ENCODE measurements at regions not wholly inside any gene's neighbourhood (a gene's known extent, or its start where the extent isn't known, plus 50 kb on each side); places are given as distances from the start of the nearest gene placed in this dataset.

- WGBS, 2 experiments (ENCODE audit: extremely low coverage in 2 of 2, insufficient read length in 1 of 2) = 40% methylated on average over 1 of the region's 2 CpGs; no CpG with 5 or more reads in 1 of the 2 experiments
- no peak overlapping the region for H3K14ac ChIP-seq (replicated peaks; ENCODE audit: low read depth, low read length)
- no peak overlapping the region for H4K8ac ChIP-seq (ENCODE audit: low read depth in 2 of 2, low read length in 2 of 2)
- H2AFZ ChIP-seq (replicated peaks; ENCODE audit: low read length, poor library complexity) = no peak overlapping the region
- H2AK9ac ChIP-seq (replicated peaks; ENCODE audit: low read depth, low read length, poor library complexity) = no peak overlapping the region
- H3K4me3 ChIP-seq (ENCODE audit: insufficient read depth, low read depth, low read length) = no peak overlapping the region
- intact Hi-C loops (cut with micrococcal nuclease) (no loop called here), dilution Hi-C loops (cut with HindIII; ENCODE audit: low sequenced_read_pairs, unreplicated experiment) (no loop called here), in situ Hi-C loops (cut with MboI; ENCODE audit: low sequenced_read_pairs) (no loop called here)
- H4K5ac ChIP-seq (ENCODE audit: low read depth, low read length) = no peak overlapping the region
- TF ChIP-seq RFX5 (IDR thresholded peaks at IDR 0.05; ENCODE audit: low read depth, low read length) (no peak), MAFK (IDR thresholded peaks at IDR 0.05; ENCODE audit: low read depth, low read length) (no peak), FOS (IDR thresholded peaks at IDR 0.05; ENCODE audit: low read depth, low read length) (no peak), USF2 (IDR thresholded peaks at IDR 0.05; ENCODE audit: low read depth, low read length) (no peak), RAD21 (IDR thresholded peaks at IDR 0.05; ENCODE audit: low read length) (no peak)
- H3K9me3 ChIP-seq (ENCODE audit: control insufficient read depth, insufficient read depth, low read length) = no peaks in the 10 kb centered on the region
- H2BK120ac ChIP-seq (ENCODE audit: low read depth, low read length) = no peak overlapping the region
- no peak overlapping the region for H3K18ac ChIP-seq (ENCODE audit: low read depth, low read length)
- no peak overlapping the region for H2BK5ac ChIP-seq (ENCODE audit: low read depth, low read length, poor library complexity, severe bottlenecking)
- CTCF ChIA-PET = no interaction called here
- H2AK5ac ChIP-seq (ENCODE audit: low read depth, low read length) = no peak overlapping the region
- H4K20me1 ChIP-seq (ENCODE audit: insufficient read depth, low read length) = no peaks in the 10 kb centered on the region
- no TSS peak for BruUV-seq (replicated peaks)
- H3K4ac ChIP-seq (ENCODE audit: low read depth, low read length) = no peak overlapping the region
- no peaks in the 10 kb centered on the region for H3K27me3 ChIP-seq (ENCODE audit: control insufficient read depth, insufficient read depth, low read length)
- H3K9ac ChIP-seq (ENCODE audit: low read depth, low read length) = no peak overlapping the region
- H2BK20ac ChIP-seq (ENCODE audit: low read depth, low read length) = no peak overlapping the region
- POLR2A ChIA-PET (ENCODE audit: unreplicated experiment) = no interaction called here
- ATAC-seq (ENCODE audit: low read depth) (no peak), DNase-seq (no peak)
- no peak overlapping the region for H3K27ac ChIP-seq (ENCODE audit: insufficient read depth, low read length)
- no peaks in the 10 kb centered on the region for H3K4me1 ChIP-seq (ENCODE audit: control insufficient read depth, insufficient read depth, low read length)
- no peak overlapping the region for H3K56ac ChIP-seq (ENCODE audit: extremely low read depth, insufficient read depth, low read length)
- no peak overlapping the region for H3K4me2 ChIP-seq (ENCODE audit: low read depth, low read length)
- no peak overlapping the region for H3K23ac ChIP-seq (ENCODE audit: low read depth, low read length)
- no peak overlapping the region for H4K91ac ChIP-seq (ENCODE audit: insufficient read depth, low read depth, low read length)
- H3K9me1 ChIP-seq (ENCODE audit: insufficient read depth, low read length) = no peaks in the 10 kb centered on the region
- H3K79me1 ChIP-seq (ENCODE audit: low read depth in 1 of 2, low read length in 2 of 2) = no peaks in the 10 kb centered on the region
- no peak overlapping the region for H2BK15ac ChIP-seq (ENCODE audit: low read depth, low read length)
- no peaks in the 10 kb centered on the region for H3K36me3 ChIP-seq (ENCODE audit: control insufficient read depth, insufficient read depth, low read length)
Observed at GRCh38 chr13:64371461-64371860, 2858.7 kb downstream of the PCDH9 start.
